GM21528 (cell line): ENCODE measurements at regions not wholly inside any gene's neighbourhood (a gene's known extent, or its start where the extent isn't known, plus 50 kb on each side); places are given as distances from the start of the nearest gene placed in this dataset.
A peak's percentile ranks its signal among the peaks of the same experiment; 100 is the strongest.
"Not testable (repeated sequence)": the region's sequence is repeated elsewhere in the genome, so short reads cannot be mapped to it uniquely, and the experiment has no call there.

Experiments used
- ATAC-seq: cut with Tn5 transposase; IDR thresholded peaks from one replicate; pipeline ENCODE4 v1.9.1; 2021; ENCODE audit warnings: mild to moderate bottlenecking, moderate library complexity; ENCODE audit not compliant: unreplicated experiment, low FRiP score

DNA sequence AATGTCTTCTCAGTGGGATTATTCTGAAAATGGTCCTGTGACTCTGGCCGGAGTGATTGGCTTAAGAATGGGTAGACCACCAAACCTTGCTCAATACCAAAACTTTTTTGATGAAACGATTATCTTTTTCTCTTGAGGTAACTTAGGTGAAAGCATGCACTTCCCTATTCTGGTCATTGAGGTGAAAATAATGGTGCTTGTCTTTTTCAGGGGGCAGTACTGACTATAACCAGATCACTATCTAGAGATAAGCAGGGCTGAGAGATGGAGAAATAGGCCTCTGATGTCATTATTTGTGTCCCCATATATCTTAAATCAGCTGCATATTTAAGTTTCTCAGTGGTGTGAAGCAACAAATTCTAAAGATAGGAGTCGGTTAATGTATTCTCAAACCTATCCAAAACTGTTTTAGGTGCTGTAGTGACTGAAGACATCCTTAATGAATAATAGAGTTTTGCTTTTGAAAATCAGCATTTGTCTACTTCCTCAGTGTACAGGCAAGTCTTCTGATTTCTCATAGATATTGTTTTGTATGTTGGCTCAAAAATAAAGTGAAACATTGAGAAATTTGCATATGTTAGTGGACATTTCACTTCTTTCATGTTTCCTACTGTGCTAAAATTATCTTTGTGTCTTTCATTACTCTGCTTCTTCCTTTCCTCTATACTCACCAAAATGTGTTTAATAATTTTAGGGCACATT, 735.3 kb upstream of the ADGRL4 start:
- ATAC-seq: peak; percentile 97

DNA sequence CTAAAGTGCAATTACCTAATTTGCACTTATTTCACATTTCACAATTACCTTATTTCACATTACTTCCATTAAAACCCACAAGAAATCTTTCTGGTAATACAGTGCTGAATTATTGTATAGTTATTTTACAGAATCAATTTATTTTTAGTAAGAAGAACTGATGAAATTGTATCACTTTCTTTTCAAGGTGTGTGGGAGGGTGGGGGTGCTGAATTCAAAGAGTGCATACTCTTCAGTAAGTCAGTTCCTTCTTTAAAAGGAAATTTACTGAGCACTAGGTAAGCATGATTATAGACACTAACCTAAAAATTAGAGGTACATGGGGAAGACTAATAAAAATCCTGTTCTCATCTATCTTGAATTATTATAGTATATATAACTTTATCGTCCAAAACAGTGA, 731.6 kb upstream of the ADGRL4 start:
- no peak for ATAC-seq

GRCh38 chr1:79737193-79737592, 730.7 kb upstream of the ADGRL4 start:
- no peak for ATAC-seq

DNA sequence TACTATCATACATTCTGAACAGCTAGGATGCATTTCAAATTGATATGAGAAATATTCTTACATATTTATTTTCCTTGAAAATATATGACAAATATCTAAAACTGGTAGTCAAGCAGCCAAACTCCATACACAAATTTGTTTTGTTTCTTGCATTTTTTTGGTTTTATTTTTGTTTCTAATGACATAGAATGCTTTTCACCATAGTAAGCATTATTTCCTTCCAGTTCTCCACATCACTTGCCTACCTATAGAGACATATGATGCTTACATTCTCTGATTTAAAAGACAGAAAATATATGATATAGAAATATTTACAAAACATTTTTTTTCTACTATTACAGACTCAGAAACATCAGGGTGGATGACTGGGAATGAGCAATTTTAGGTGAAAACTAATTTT, 726.4 kb upstream of the ADGRL4 start:
- ATAC-seq: no peak

DNA sequence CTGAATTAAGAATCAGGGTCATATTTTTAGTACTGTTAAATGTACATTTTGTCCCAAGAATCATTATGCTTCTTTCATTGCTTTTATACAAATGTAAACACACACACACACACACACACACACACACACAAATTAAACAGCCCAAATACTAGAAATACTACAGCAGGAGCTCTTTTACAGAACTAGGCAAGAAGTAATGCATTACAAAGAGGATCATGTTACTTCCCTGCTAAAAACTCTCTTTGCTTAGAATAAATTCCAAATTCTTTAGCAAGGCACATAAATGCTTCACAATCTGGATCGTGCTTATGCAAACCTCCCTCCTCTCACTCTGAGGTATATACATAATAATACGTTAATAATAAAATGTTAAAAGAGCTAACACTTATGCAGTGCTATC, 720.4 kb upstream of the ADGRL4 start:
- no peak for ATAC-seq

DNA sequence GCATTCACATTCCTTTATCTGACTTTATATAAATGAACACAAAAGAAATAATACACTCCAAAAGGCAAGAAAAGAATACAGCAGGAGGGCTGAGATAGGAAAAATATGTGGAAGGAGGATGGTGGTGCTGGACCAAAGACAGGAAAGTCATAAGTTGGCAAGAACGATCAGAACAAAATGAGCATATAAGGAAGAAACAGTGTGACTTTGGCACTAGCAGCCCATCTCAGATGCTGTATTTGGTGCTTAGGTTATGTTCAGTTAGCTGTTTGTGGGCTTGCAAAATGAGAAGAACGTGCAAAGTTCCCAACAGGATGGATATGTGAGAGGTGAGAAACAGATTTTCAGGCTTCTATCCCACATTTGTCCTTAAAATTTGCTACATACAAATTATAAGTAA, 719.8 kb upstream of the ADGRL4 start:
- no peak for ATAC-seq

GRCh38 chr1:79716447-79716846, 709.9 kb upstream of the ADGRL4 start:
- ATAC-seq: no peak

- ATAC-seq: no peak
Measured at GRCh38 chr1:79714664-79715063, 708.1 kb upstream of the ADGRL4 start.

DNA sequence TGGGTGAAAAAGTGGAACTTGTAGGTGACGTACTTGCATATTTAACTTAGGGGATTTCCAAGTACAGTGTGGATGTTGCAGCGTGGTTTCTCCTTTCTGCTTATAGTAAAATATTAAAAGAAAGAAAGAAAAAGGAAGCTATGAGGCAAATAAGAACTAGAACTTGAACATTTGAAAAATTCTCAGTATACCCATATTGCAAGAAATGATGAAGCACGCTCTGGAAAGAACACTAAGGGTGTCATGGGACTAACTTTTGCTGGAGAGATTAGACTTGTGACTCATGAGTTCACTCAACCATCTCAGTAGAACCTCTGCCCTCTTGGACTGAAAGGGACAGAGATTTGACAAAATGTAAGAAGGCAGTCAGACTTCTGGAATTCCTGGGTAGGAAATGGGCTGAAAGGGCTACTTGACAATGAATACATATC, 704.5 kb upstream of the ADGRL4 start:
- ATAC-seq: peak; percentile 83

GRCh38 chr1:79708646-79709265, 702.2 kb upstream of the ADGRL4 start:
- ATAC-seq: no peak

- ATAC-seq: no peak
Measured at GRCh38 chr1:79705218-79705617, 698.7 kb upstream of the ADGRL4 start.

GRCh38 chr1:79704067-79704466, 697.5 kb upstream of the ADGRL4 start:
- no peak for ATAC-seq

DNA sequence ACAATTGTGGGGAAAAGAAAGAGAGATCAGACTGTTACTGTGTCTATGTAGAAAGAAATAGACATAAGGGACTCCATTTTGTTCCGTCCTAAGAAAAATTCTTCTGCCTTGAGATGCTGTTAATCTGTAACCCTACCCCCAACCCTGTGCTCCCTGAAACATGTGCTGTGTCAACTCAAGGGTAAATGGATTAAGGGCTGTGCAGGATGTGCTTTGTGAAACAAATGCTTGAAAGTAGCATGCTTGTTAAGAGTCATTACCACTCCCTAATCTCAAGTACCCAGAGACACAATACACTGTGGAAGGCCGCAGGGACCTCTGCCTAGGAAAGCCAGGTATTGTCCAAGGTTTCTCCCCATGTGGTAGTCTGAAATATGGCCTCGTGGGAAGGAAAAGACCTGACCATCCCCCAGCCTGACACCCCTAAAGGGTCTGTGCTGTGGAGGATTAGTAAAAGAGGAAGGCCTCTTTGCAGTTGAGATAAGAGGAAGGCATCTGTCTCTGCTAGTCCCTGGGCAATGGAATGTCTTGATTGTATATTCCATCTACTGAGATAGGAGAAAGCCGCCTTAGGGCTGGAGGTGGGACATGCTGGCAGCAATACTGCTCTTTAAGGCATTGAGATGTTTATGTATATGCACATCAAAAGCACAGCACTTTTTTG, 695.9 kb upstream of the ADGRL4 start:
- not testable (repeated sequence) for ATAC-seq

DNA sequence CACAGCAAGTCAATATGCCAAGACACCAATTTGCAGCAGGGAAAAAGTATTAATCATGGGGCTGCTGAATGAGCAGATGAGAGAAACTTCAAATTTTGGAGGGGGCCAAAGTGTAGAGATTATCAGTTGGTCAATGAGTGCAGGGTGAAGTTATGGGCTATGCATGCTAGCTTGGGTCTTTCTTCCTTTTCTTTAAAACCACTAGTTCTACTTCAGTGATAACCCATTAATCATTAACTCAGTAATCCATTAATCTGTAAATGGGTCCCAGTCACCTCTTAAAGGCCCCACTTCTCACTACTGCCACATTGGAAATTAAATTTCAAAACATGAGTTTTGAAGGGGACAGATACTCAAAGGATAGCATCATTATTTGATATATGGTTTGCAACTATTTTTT, 688.6 kb upstream of the ADGRL4 start:
- ATAC-seq: peak; percentile 94

DNA sequence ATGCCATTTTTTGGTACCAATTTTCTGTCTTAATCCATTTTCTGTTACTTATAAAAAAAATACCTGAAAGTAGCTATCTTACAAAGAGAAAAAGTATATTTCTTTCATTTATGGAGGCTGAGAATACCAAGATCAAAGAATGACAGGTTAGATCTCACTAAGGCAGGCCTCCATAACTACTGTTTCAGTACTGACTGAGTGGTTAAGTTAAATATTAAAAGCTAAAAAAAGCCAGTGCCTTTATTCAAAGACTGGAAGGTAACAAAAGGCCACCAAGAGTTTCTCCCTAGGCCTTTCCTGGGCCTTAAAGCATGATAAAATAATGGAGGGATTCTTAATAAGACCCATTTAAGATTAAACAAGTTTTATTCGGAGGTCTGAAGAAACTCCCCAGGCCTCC, 687.7 kb upstream of the ADGRL4 start:
- peak; percentile 60 for ATAC-seq

- ATAC-seq: peak; percentile 12
Measured at GRCh38 chr1:79693441-79694114, 687.0 kb upstream of the ADGRL4 start.

GRCh38 chr1:79692519-79692918, 686.0 kb upstream of the ADGRL4 start:
- no peak for ATAC-seq

DNA sequence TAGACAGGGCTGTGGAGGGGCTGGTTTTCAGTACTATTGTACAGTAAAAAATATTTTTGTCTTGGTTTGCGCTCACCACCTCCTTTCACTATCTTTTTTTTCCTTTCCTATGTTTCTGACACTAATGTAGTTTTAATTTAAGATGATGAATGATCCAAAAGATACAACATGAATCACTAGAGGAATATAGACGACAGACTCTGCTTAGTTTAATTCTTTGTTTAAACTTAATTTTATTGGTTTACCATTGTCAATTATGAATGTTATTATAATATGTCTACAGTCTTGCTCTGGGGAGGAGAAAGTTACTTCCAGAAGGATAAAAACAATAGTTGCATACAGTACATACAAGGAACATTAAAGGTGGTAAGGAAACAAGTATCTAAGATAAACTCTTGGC, 682.4 kb upstream of the ADGRL4 start:
- no peak for ATAC-seq

DNA sequence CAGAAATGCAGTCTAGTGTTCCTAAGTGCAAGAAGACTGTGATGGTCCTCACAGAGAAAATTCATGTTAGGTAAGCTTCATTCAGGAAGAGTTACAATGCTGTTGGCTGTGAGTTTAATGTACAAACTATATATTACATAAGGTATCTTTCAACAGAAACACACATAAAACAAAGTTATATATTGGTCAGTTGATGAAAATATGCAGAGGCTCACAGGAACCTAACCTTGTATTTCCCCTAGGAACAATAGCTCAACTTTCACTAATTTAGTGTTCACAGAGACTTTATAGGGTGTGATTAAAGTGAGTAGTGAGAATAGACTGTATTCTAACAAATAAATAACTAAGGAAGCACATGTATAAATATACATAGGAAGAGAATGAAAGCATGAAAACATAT, 676.9 kb upstream of the ADGRL4 start:
- ATAC-seq: no peak

DNA sequence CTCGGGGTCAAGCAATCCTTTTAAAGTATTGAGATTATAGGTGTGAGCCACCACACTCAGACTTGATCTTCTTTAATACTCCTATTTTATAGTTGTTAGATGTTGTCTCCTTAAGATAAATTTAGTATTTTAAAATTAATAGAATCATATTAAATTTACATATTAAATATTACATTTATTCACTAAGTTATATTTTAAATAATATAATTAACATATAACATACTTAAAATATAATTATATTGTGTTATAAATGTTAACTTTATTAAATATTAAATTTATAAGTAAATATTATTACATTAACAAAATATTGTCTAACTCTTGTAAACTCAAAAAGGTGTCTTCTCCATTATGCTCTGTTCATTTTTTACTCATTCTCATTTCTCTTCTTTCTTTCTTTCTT, 675.9 kb upstream of the ADGRL4 start:
- no peak for ATAC-seq

DNA sequence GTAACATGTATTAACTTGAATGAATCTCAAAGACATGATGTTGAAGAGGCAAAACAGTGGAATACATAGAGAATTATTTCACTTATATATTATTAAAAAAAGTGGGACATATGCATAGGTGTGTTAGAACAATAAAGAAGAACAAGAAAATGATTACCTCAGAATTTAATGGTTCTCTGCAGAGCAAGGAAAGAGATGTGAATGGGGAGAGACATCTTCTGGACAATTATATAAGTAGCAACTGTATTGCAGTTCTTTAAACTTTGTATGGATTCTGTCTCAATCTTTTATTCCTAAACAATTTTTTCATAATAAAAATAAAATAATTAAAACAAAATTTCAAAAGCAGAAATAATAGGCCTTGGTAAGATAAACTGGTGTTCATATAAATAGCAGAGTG, 674.9 kb upstream of the ADGRL4 start:
- ATAC-seq: no peak
